Type B pancreatic cell (in vitro differentiated cells): ENCODE measurements at regions not wholly inside any gene's neighbourhood (a gene's known extent, or its start where the extent isn't known, plus 50 kb on each side); places are given as distances from the start of the nearest gene placed in this dataset.

Experiments used
- DNase-seq: peaks from one replicate; pipeline ENCODE4 v3.0.0; 2021; ENCODE audit warnings: mixed read lengths; ENCODE audit not compliant: unreplicated experiment; ENCODE audit errors: extremely low spot score
- H3K27ac Mint-ChIP-seq: 2 replicates; pipeline ENCODE4 v1.8.0; 2021; ENCODE audit warnings: mild to moderate bottlenecking, mixed read lengths
- H3K27me3 Mint-ChIP-seq: 2 replicates; pipeline ENCODE4 v1.8.0; 2021; ENCODE audit warnings: mixed read lengths
- H3K36me3 Mint-ChIP-seq: 2 replicates; pipeline ENCODE4 v1.8.0; 2021; ENCODE audit warnings: mixed read lengths
- H3K4me1 Mint-ChIP-seq: one replicate; pipeline ENCODE4 v1.8.0; 2021; ENCODE audit warnings: mixed read lengths; ENCODE audit not compliant: unreplicated experiment
- H3K4me3 Mint-ChIP-seq: 2 replicates; pipeline ENCODE4 v1.8.0; 2021; ENCODE audit warnings: mild to moderate bottlenecking, mixed read lengths
- H3K9me3 Mint-ChIP-seq: 2 replicates; pipeline ENCODE4 v1.8.0; 2021; ENCODE audit warnings: mixed read lengths
- CTCF ChIP-seq: fragments of 200-600 bp; sonication (generic); conservative IDR thresholded peaks from 2 replicates; pipeline ENCODE4 v1.5.0; 2021; ENCODE audit warnings: antibody characterized with exemption, mild to moderate bottlenecking

- no peak for DNase-seq
- peaks cover 11% of the 10 kb centered on the region for H3K27me3 Mint-ChIP-seq
- H3K4me1 Mint-ChIP-seq = peaks cover 12% of the 10 kb centered on the region
- no peaks in the 10 kb centered on the region for H3K36me3 Mint-ChIP-seq
- TF ChIP-seq CTCF = no peak
- no peaks in the 10 kb centered on the region for H3K9me3 Mint-ChIP-seq
- H3K4me3 Mint-ChIP-seq = no peak overlapping the region
- H3K27ac Mint-ChIP-seq = no peak overlapping the region
Observed at GRCh38 chr3:38990621-38991020, 61.1 kb downstream of the SCN11A start.

- Mint-ChIP-seq H3K9me3 (no peaks in the 10 kb centered on the region), H3K27ac (no peak overlapping the region), H3K36me3 (no peaks in the 10 kb centered on the region), H3K4me1 (peaks cover 12% of the 10 kb centered on the region), H3K4me3 (no peak overlapping the region), H3K27me3 (peaks cover 11% of the 10 kb centered on the region)
- TF ChIP-seq CTCF = no peak
- no peak for DNase-seq
Observed at GRCh38 chr3:38989917-38990510, 61.7 kb downstream of the SCN11A start.

GRCh38 chr3:38988955-38989354, 62.8 kb downstream of the SCN11A start:
- no peak overlapping the region for H3K27ac Mint-ChIP-seq
- TF ChIP-seq CTCF = no peak

GRCh38 chr3:38987456-38987855, 64.3 kb downstream of the SCN11A start:
- DNase-seq = no peak
- Mint-ChIP-seq H3K9me3 (no peaks in the 10 kb centered on the region), H3K4me1 (peaks cover 12% of the 10 kb centered on the region), H3K4me3 (no peak overlapping the region), H3K27ac (no peak overlapping the region), H3K36me3 (no peaks in the 10 kb centered on the region), H3K27me3 (peaks cover 12% of the 10 kb centered on the region)
- TF ChIP-seq CTCF = no peak

More at GRCh38 chr3:38988955-38989354, 62.8 kb downstream of the SCN11A start:
- Mint-ChIP-seq H3K36me3 (no peaks in the 10 kb centered on the region), H3K4me3 (no peak overlapping the region), H3K9me3 (no peaks in the 10 kb centered on the region), H3K27me3 (peaks cover 12% of the 10 kb centered on the region), H3K4me1 (peaks cover 12% of the 10 kb centered on the region)
- no peak for DNase-seq

- H3K4me3 Mint-ChIP-seq = no peak overlapping the region
- no peak overlapping the region for H3K27ac Mint-ChIP-seq
- H3K27me3 Mint-ChIP-seq = peaks cover 8% of the 10 kb centered on the region
- no peak for DNase-seq
- no peaks in the 10 kb centered on the region for H3K36me3 Mint-ChIP-seq
- TF ChIP-seq CTCF = no peak
- H3K9me3 Mint-ChIP-seq = no peaks in the 10 kb centered on the region
- H3K4me1 Mint-ChIP-seq = peaks cover 12% of the 10 kb centered on the region
Observed at GRCh38 chr3:38986901-38987300, 64.8 kb downstream of the SCN11A start.

- H3K27me3 Mint-ChIP-seq = peaks cover 8% of the 10 kb centered on the region
- no peak overlapping the region for H3K27ac Mint-ChIP-seq
- no peak for DNase-seq
- H3K36me3 Mint-ChIP-seq = no peaks in the 10 kb centered on the region
- peaks cover 12% of the 10 kb centered on the region for H3K4me1 Mint-ChIP-seq
- TF ChIP-seq CTCF = no peak
- no peaks in the 10 kb centered on the region for H3K9me3 Mint-ChIP-seq
- no peak overlapping the region for H3K4me3 Mint-ChIP-seq
Observed at GRCh38 chr3:38985981-38986380, 65.8 kb downstream of the SCN11A start.
